A673 (cell line): ENCODE measurements at regions not wholly inside any gene's neighbourhood (a gene's known extent, or its start where the extent isn't known, plus 50 kb on each side); places are given as distances from the start of the nearest gene placed in this dataset.

Experiments
- EZH2 ChIP-seq: fragments of 200-600 bp; sonication (generic); IDR thresholded peaks from 2 replicates; pipeline ENCODE4 v1.6.1; 2017; ENCODE audit warnings: borderline replicate concordance, low read depth, mild to moderate bottlenecking, mixed read lengths, antibody characterized with exemption, low read length; ENCODE audit not compliant: poor library complexity, severe bottlenecking
- TF ChIP-seq, protein P1 (sequence below): fragments of 300-800, 200-600 bp; sonication (generic); conservative IDR thresholded peaks from 2 replicates; pipeline ENCODE4 v1.5.1; 2017; ENCODE audit warnings: low read depth, mild to moderate bottlenecking, antibody characterized with exemption, low read length, moderate library complexity, mixed read lengths

DNA sequence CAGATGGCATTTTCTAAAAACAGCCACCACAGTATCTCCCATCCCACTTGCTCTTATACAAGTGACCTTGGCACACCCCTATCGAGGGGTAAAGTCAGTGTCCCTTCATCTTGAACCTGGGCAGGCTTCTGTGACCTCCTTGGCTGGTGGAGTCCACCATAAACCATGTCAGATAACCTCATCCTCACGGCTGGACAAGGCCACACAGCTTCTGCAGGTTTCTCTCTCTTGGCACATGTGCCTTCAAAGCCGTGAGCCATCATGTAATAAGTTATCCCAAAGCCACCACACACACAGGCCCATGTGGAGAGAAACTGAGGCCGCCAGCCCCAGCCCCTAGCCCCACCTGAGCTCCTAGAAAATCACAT is 105.4 kb downstream of the SNX5 start:
- TF ChIP-seq, protein P1, sequence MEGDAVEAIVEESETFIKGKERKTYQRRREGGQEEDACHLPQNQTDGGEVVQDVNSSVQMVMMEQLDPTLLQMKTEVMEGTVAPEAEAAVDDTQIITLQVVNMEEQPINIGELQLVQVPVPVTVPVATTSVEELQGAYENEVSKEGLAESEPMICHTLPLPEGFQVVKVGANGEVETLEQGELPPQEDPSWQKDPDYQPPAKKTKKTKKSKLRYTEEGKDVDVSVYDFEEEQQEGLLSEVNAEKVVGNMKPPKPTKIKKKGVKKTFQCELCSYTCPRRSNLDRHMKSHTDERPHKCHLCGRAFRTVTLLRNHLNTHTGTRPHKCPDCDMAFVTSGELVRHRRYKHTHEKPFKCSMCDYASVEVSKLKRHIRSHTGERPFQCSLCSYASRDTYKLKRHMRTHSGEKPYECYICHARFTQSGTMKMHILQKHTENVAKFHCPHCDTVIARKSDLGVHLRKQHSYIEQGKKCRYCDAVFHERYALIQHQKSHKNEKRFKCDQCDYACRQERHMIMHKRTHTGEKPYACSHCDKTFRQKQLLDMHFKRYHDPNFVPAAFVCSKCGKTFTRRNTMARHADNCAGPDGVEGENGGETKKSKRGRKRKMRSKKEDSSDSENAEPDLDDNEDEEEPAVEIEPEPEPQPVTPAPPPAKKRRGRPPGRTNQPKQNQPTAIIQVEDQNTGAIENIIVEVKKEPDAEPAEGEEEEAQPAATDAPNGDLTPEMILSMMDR = no peak
- no peak for TF ChIP-seq EZH2
